AG09309 (cell line): ENCODE measurements at regions not wholly inside any gene's neighbourhood (a gene's known extent, or its start where the extent isn't known, plus 50 kb on each side); places are given as distances from the start of the nearest gene placed in this dataset.

Experiments
- DNase-seq: peaks from one replicate; pipeline ENCODE4 v3.0.0-alpha.2; 2010; ENCODE audit warnings: low read depth
- H3K4me3 ChIP-seq: 2 replicates; pipeline ENCODE4 v1.5.1; 2011; ENCODE audit warnings: mild to moderate bottlenecking, low read depth, low read length, moderate library complexity; ENCODE audit not compliant: control insufficient read depth
- TF ChIP-seq, protein P1 (sequence below): IDR thresholded peaks from 2 replicates; pipeline ENCODE4 v1.5.1; 2011; ENCODE audit warnings: mild to moderate bottlenecking, low read depth, low read length, inconsistent platforms; ENCODE audit not compliant: insufficient read depth, control insufficient read depth; ENCODE audit errors: missing control alignments

DNA sequence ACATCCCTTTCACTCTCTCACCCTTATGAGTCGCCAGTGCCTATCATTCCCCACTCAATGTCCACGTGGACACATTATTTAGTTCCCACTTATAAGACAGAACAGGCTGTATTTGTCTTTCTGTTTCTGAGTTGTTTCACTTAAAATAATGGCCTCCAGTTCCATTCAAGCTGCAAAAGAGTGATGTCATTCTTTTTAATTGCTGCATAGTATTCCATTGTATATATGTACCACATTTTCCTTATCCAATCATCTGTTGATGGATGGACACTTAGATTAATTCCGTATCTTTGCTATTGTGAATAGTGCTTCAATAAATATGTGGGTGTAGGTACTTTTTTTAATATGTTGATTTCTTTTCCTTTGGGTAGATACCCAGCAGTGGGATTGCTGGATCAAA, 79.1 kb downstream of the ZNF365 start:
- TF ChIP-seq, protein P1, sequence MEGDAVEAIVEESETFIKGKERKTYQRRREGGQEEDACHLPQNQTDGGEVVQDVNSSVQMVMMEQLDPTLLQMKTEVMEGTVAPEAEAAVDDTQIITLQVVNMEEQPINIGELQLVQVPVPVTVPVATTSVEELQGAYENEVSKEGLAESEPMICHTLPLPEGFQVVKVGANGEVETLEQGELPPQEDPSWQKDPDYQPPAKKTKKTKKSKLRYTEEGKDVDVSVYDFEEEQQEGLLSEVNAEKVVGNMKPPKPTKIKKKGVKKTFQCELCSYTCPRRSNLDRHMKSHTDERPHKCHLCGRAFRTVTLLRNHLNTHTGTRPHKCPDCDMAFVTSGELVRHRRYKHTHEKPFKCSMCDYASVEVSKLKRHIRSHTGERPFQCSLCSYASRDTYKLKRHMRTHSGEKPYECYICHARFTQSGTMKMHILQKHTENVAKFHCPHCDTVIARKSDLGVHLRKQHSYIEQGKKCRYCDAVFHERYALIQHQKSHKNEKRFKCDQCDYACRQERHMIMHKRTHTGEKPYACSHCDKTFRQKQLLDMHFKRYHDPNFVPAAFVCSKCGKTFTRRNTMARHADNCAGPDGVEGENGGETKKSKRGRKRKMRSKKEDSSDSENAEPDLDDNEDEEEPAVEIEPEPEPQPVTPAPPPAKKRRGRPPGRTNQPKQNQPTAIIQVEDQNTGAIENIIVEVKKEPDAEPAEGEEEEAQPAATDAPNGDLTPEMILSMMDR = no peak
- H3K4me3 ChIP-seq = no peak overlapping the region
- no peak for DNase-seq

DNA sequence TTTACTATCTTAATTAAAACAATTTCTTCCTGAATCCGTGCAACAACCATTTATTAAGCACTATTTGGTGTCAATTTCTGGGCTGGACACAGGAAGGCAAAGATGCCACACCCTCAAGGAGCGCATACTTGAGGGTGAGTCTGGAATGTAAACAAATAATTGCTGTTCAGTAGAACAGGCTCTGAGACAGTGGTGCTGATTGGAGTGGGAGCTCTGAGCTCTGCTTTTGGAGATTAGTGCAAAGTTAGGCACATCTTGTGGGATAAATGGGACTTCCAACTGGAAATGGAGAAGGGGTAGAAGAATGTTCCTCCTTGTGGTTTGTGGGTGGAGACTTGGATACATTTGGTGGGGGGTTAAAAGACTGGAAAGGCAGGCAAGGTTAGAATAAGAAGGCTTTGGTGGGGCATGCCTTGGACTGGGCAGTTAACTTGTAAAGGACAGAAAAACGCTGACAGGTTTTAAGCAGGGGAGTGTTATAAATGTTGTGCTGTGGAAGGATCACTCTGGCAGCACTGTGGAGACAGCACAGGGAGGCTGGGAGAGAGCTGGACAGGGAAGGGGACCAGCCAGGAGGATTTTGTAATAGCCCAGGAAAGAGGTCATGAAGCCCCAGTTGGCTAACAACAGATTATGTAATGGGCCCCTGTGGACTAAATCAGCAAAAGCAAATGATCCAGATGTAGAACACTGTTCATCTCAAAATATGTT, 80.7 kb downstream of the ZNF365 start:
- no peak overlapping the region for H3K4me3 ChIP-seq
- no peak for DNase-seq
- TF ChIP-seq, protein P1 = no peak

DNA sequence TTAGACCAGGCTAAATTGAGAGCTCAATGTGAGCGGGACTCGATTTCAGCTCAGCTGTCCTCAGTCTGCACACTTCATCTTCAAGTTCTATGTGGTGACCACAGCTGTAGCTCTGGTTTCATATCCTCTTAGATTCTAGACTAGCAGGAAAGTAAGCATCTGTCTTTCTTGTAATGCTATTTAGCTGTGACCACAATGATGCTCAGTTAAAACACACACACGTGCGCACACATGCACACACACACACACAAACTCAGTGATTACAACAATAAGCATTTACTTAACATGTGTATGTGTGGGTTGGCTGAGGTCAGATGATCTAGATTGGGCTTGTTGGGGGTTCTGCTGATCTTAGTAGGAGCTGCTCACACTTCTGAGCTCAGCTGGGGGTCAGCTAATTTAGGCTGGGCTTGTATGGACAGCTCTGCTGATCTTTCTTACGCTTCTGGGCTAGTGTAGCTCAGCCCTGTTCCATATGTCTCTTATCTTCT, 82.5 kb downstream of the ZNF365 start:
- H3K4me3 ChIP-seq = no peak overlapping the region
- peak; percentile 55 for DNase-seq
- TF ChIP-seq, protein P1 = no peak

DNA sequence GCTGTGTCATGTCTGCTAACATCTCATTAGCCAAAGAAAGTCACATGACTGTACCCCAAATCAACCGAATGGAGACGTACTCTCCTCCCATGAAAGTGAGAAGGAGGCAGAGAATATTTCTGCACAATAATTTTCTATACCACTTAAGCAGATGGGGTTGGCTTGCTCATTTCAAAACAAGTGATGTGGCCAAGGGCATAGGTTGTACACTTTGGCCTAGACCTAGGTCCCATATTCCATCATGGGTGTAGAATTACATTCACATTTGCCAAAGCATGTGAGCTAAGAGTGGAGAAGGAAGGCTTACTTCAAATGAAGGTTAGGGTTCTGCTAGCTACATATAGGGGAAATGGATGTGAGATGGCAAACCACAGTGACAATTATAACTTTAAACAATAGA, 83.0 kb downstream of the ZNF365 start:
- TF ChIP-seq, protein P1 = no peak
- no peak overlapping the region for H3K4me3 ChIP-seq
- no peak for DNase-seq

DNA sequence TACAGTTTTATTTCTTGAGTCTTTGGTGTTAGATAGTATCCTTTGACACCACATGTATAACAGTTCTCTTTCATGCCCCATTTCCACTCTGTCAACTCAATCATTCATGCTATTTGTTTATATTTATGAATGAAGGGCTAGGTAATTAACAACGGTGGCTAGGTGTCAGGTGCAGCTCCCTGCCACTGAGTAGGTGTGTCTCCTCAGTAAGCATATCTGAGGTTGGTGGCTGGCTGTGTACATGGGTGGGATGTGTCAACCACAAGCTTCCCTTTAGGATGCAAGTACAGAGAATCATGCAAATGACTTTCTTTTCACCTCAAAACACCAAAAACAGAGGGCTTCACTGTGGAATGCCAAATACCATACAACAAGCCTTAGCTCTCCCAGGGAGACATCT, 83.4 kb downstream of the ZNF365 start:
- no peak for DNase-seq
- no peak overlapping the region for H3K4me3 ChIP-seq
- TF ChIP-seq, protein P1 = no peak

DNA sequence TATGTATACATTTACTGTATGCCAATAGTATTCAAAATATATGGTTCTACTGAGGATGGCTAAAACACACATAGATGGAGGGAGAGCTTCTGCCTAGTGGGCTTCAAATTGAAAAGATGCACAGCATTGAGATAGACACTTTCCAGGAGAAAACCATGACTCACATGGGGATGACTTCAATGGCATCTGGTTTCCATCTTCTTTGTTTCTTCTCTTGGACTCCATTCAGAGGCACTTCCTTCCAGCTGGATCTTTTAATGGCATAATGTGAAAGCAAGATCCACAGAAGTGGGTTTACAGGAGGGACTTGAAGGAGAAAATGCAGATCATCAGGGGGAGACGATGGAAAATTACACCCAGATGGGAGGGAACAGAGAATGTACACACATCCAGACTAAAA, 84.9 kb downstream of the ZNF365 start:
- peak; percentile 55 for DNase-seq
- H3K4me3 ChIP-seq = no peak overlapping the region
- TF ChIP-seq, protein P1 = no peak
